ENCODE measurements at regions not wholly inside any gene's neighbourhood (a gene's known extent, or its start where the extent isn't known, plus 50 kb on each side); places are given as distances from the start of the nearest gene placed in this dataset.

DNA sequence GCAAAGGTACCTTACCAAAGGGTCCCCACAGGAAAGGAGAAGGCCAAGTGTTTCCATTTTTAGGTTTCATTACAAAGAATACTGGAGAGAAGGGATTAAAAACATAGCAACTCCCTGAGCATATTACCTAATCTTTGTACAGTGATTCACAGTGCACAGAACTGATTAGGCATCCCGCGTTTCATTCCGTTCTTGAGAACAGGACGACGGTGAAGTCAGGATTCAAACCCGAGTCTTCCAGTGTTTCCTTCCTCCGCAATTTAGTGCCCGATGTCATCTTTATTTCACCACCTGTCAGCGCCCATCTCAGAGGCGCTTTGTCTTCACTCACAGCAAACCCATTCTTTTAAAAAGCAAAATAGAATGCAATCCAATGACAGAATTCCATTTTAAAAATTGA is 488.5 kb downstream of the EIPR1 start:
- TF ChIP-seq, protein P1, sequence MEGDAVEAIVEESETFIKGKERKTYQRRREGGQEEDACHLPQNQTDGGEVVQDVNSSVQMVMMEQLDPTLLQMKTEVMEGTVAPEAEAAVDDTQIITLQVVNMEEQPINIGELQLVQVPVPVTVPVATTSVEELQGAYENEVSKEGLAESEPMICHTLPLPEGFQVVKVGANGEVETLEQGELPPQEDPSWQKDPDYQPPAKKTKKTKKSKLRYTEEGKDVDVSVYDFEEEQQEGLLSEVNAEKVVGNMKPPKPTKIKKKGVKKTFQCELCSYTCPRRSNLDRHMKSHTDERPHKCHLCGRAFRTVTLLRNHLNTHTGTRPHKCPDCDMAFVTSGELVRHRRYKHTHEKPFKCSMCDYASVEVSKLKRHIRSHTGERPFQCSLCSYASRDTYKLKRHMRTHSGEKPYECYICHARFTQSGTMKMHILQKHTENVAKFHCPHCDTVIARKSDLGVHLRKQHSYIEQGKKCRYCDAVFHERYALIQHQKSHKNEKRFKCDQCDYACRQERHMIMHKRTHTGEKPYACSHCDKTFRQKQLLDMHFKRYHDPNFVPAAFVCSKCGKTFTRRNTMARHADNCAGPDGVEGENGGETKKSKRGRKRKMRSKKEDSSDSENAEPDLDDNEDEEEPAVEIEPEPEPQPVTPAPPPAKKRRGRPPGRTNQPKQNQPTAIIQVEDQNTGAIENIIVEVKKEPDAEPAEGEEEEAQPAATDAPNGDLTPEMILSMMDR (IDR thresholded peaks at IDR 0.05), result no peak
- Histone ChIP-seq H3K4me1 (ENCODE audit: control insufficient read depth in 1 of 2, low read depth in 2 of 2) (no peaks in the 10 kb centered on the region), H3K9me3 (no peaks in the 10 kb centered on the region), H3K4me3 (no peak overlapping the region), H3K36me3 (no peaks in the 10 kb centered on the region), H3K27me3 (replicated peaks; ENCODE audit: insufficient read depth) (no peaks in the 10 kb centered on the region), H3K27ac (no peak overlapping the region)
- ATAC-seq (ENCODE audit: insufficient number of reproducible peaks, low FRiP score, low read depth) (no peak), DNase-seq (ENCODE audit: low spot score) (no peak)

DNA sequence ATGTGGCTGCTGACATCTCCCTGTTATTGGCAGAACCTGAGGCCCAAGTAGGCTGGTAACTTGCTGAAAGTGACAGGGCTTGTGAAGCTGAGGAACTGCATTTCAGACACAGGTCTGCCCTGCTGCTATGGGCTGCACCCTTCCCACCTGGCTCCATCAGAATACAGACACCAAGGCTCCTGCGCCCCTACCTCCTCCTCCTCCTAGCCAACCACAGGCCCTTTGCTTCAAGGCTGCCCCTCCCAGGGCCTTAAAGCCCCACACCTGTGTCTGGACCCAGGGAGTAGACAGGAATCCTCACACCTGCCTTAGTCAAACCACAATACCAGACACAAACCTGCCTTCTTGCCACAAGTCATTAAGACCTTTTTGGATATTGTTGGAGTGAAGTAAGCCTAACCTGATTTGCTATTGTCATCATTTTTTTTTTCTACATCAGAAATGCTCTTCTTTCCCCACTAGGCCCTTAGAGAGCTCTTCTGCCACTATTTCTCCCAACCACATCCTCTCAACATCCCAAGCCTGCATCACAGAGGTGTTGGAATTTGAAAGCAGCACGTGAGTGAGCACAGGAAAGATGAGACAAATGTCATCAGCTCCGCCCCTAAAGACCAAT is 489.7 kb downstream of the EIPR1 start:
- H3K4me1 ChIP-seq (ENCODE audit: control insufficient read depth in 1 of 2, low read depth in 2 of 2), result no peaks in the 10 kb centered on the region
- no peak overlapping the region for H3K27ac ChIP-seq
- ATAC-seq (ENCODE audit: insufficient number of reproducible peaks, low FRiP score, low read depth), result no peak
- no peaks in the 10 kb centered on the region for H3K36me3 ChIP-seq
- DNase-seq (ENCODE audit: low spot score), result no peak
- TF ChIP-seq, protein P1 (IDR thresholded peaks at IDR 0.05), result no peak
- H3K4me3 ChIP-seq, result no peak overlapping the region
- no peaks in the 10 kb centered on the region for H3K9me3 ChIP-seq
- H3K27me3 ChIP-seq (replicated peaks; ENCODE audit: insufficient read depth), result no peaks in the 10 kb centered on the region

DNA sequence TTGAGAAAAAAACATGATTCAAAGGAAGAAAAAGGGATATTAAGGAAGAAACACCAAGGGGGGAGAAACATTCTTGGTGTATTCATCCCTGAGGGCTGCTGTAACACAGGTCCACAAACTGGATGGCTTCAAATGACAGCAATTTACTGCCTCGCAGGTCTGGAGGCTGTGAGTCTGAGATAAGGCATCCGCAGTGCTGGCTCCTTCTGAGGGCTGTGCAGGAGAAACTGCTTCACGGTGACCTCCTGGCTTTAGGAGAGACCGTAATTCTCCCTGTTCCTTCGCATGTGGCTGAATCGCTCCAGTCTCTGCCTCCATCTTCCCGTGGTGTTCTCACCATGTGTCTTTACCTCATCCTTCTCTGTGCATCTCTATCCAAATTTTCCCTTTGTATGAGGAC is 490.7 kb downstream of the EIPR1 start:
- ATAC-seq (ENCODE audit: insufficient number of reproducible peaks, low FRiP score, low read depth) (no peak), DNase-seq (ENCODE audit: low spot score) (no peak)
- TF ChIP-seq, protein P1 (IDR thresholded peaks at IDR 0.05), result no peak
- no peak overlapping the region for H3K27ac ChIP-seq
- no peaks in the 10 kb centered on the region for H3K9me3 ChIP-seq
- no peaks in the 10 kb centered on the region for H3K36me3 ChIP-seq
- H3K4me1 ChIP-seq (ENCODE audit: control insufficient read depth in 1 of 2, low read depth in 2 of 2), result no peaks in the 10 kb centered on the region
- H3K27me3 ChIP-seq (replicated peaks; ENCODE audit: insufficient read depth), result no peaks in the 10 kb centered on the region
- no peak overlapping the region for H3K4me3 ChIP-seq

DNA sequence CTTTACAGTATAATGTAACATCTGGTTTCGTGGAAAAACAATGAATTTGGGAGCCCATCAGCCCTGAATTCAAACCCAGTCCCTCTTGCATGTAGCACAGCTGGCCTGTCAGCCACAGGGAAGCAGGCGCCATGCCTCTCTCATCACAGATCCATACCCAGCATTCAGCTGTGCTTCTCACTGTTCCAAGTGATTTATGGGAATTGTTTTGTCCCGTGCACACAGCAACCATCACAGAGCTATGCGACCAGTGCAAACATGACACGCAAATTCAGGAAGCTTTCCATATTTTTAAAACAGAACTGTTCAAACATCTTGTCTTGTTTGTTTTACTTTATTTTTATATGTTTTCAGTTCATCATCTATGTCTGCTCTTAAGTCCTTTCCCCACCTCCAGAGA is 496.1 kb downstream of the EIPR1 start:
- ATAC-seq (ENCODE audit: insufficient number of reproducible peaks, low FRiP score, low read depth) (no peak), DNase-seq (ENCODE audit: low spot score) (no peak)
- TF ChIP-seq, protein P1 (IDR thresholded peaks at IDR 0.05), result no peak

DNA sequence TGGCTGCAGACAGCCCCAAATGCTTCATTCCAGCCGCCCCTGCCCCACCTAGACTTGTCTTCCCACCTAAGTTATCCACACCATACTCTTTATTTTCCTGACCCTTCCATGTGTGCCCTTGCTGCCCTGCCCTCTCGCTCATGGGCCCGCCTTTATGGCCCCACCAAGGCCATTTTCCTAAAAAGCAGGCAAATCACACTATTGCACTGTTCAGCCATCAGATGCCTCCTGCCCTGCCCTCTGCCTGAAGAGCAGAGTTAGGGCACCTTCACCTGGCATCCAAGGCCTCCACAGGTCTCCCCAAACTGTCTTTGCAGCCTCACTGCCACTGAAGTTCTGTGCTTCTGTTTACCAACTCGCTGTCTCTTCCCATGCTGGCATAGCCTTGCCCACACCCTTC is 496.7 kb downstream of the EIPR1 start:
- ATAC-seq (ENCODE audit: insufficient number of reproducible peaks, low FRiP score, low read depth), result no peak

More for the DNA sequence above, 496.1 kb downstream of the EIPR1 start:
- Histone ChIP-seq H3K27me3 (replicated peaks; ENCODE audit: insufficient read depth) (no peaks in the 10 kb centered on the region), H3K36me3 (no peaks in the 10 kb centered on the region), H3K4me1 (ENCODE audit: control insufficient read depth in 1 of 2, low read depth in 2 of 2) (no peaks in the 10 kb centered on the region), H3K27ac (no peak overlapping the region), H3K9me3 (no peaks in the 10 kb centered on the region), H3K4me3 (no peak overlapping the region)

More for the DNA sequence above, 496.7 kb downstream of the EIPR1 start:
- no peaks in the 10 kb centered on the region for H3K4me1 ChIP-seq (ENCODE audit: control insufficient read depth in 1 of 2, low read depth in 2 of 2)
- TF ChIP-seq, protein P1 (IDR thresholded peaks at IDR 0.05), result no peak
- H3K27ac ChIP-seq, result no peak overlapping the region
- no peaks in the 10 kb centered on the region for H3K9me3 ChIP-seq
- H3K36me3 ChIP-seq, result no peaks in the 10 kb centered on the region
- no peak overlapping the region for H3K4me3 ChIP-seq
- H3K27me3 ChIP-seq (replicated peaks; ENCODE audit: insufficient read depth), result no peaks in the 10 kb centered on the region
- no peak for DNase-seq (ENCODE audit: low spot score)
